Neuronal stem cell (in vitro differentiated cells): ENCODE measurements at regions not wholly inside any gene's neighbourhood (a gene's known extent, or its start where the extent isn't known, plus 50 kb on each side); places are given as distances from the start of the nearest gene placed in this dataset.

Experiments
- DNase-seq: peaks from one replicate; pipeline ENCODE4 v3.0.0-alpha.2; 2013; ENCODE audit warnings: low spot score
- H2AFZ ChIP-seq: one replicate; pipeline ENCODE4 v1.6.1; 2013; ENCODE audit warnings: mild to moderate bottlenecking, low read length, inconsistent platforms
- H2AK5ac ChIP-seq: 2 replicates; pipeline ENCODE4 v1.6.1; 2013; ENCODE audit warnings: low read depth, mild to moderate bottlenecking, inconsistent platforms, low read length, moderate library complexity, mixed read lengths
- H2BK120ac ChIP-seq: 2 replicates; pipeline ENCODE4 v1.6.1; 2013; ENCODE audit warnings: low read depth, mild to moderate bottlenecking, inconsistent platforms, low read length, moderate library complexity, mixed read lengths
- H2BK12ac ChIP-seq: one replicate; pipeline ENCODE4 v1.6.1; 2013; ENCODE audit warnings: low read length, inconsistent platforms
- H2BK15ac ChIP-seq: 2 replicates; pipeline ENCODE4 v1.6.1; 2013; ENCODE audit warnings: mild to moderate bottlenecking, low read length, inconsistent platforms, mixed read lengths
- H2BK5ac ChIP-seq: one replicate; pipeline ENCODE4 v1.6.1; 2013; ENCODE audit warnings: inconsistent platforms, mild to moderate bottlenecking, low read length, moderate library complexity
- H3K14ac ChIP-seq: one replicate; pipeline ENCODE4 v1.6.1; 2013; ENCODE audit warnings: low read length, inconsistent platforms
- H3K18ac ChIP-seq: 2 replicates; pipeline ENCODE4 v1.6.1; 2013; ENCODE audit warnings: low read length, inconsistent platforms
- H3K23ac ChIP-seq: 2 replicates; pipeline ENCODE4 v1.6.1; 2013; ENCODE audit warnings: low read depth, mild to moderate bottlenecking, mixed read lengths, low read length, inconsistent platforms; ENCODE audit not compliant: poor library complexity
- H3K27ac ChIP-seq: replicated peaks from 3 replicates; pipeline ENCODE4 v1.5.1; 2013; ENCODE audit warnings: low read length, inconsistent platforms
- H3K27me3 ChIP-seq, 3 experiments: 2 replicates each; pipeline ENCODE4 v1.6.1; 2013; ENCODE audit warnings: low read length in 3 of 3, mild to moderate bottlenecking in 2 of 3, inconsistent platforms in 1 of 3, low read depth in 1 of 3, mixed read lengths in 1 of 3, moderate library complexity in 1 of 3; ENCODE audit not compliant: control insufficient read depth in 3 of 3, insufficient read depth in 3 of 3
- H3K36me3 ChIP-seq, 2 donors: replicated peaks in 1 of 2; 2 replicates each; pipeline ENCODE4 v1.6.1; 2013; ENCODE audit warnings: low read length in 2 of 2; ENCODE audit not compliant: control insufficient read depth in 2 of 2, insufficient read depth in 2 of 2
- H3K4ac ChIP-seq: 2 replicates; pipeline ENCODE4 v1.6.1; 2013; ENCODE audit warnings: inconsistent platforms, mild to moderate bottlenecking, low read length, moderate library complexity
- H3K4me1 ChIP-seq, 2 donors: 1 replicate in 1 of 2; 2 replicates in 1 of 2; pipeline ENCODE4 v1.6.1; 2013; ENCODE audit warnings: low read length in 2 of 2, low read depth in 1 of 2; ENCODE audit not compliant: control insufficient read depth in 2 of 2, insufficient read depth in 1 of 2
- H3K4me2 ChIP-seq: one replicate; pipeline ENCODE4 v1.6.1; 2013; ENCODE audit warnings: mild to moderate bottlenecking, low read length, inconsistent platforms; ENCODE audit not compliant: insufficient read depth, poor library complexity, severe bottlenecking
- H3K4me3 ChIP-seq, 2 donors: 2 replicates each; pipeline ENCODE4 v1.5.1; 2013; ENCODE audit warnings: low read length in 2 of 2, mild to moderate bottlenecking in 2 of 2, inconsistent platforms in 1 of 2, moderate library complexity in 1 of 2
- H3K79me1 ChIP-seq: one replicate; pipeline ENCODE4 v1.6.1; 2013; ENCODE audit warnings: low read depth, mild to moderate bottlenecking, inconsistent platforms, low read length, moderate library complexity
- H3K9ac ChIP-seq: one replicate; pipeline ENCODE4 v1.6.1; 2013; ENCODE audit warnings: mild to moderate bottlenecking, low read depth, low read length, inconsistent platforms; ENCODE audit not compliant: poor library complexity
- H3K9me3 ChIP-seq, 2 donors: replicated peaks in 1 of 2; 2 replicates each; pipeline versions ENCODE3 to v1.6.1; 2013; ENCODE audit warnings: low read length in 2 of 2, mild to moderate bottlenecking in 2 of 2, inconsistent platforms in 1 of 2, low read depth in 1 of 2, mixed read lengths in 1 of 2, moderate library complexity in 1 of 2; ENCODE audit not compliant: control insufficient read depth in 2 of 2, insufficient read depth in 1 of 2
- H4K8ac ChIP-seq: one replicate; pipeline ENCODE4 v1.6.1; 2013; ENCODE audit warnings: low read depth, mild to moderate bottlenecking, inconsistent platforms, low read length, moderate library complexity
- H4K91ac ChIP-seq: one replicate; pipeline ENCODE4 v1.6.1; 2013; ENCODE audit warnings: low read length, low read depth, mild to moderate bottlenecking, inconsistent platforms; ENCODE audit not compliant: poor library complexity
- WGBS, 2 donors: extraction: QIAGEN DNeasy Blood & Tissue Kit; methylation state at CpG; one replicate each; pipeline ENCODE4 v1.1.7; 2013; ENCODE audit warnings: missing lambda C conversion rate in 2 of 2, mixed read lengths in 1 of 2; ENCODE audit not compliant: insufficient read length in 2 of 2, insufficient replicate concordance in 1 of 2; ENCODE audit errors: extremely low coverage in 2 of 2; 5-methylcytosine and 5-hydroxymethylcytosine counted together

DNA sequence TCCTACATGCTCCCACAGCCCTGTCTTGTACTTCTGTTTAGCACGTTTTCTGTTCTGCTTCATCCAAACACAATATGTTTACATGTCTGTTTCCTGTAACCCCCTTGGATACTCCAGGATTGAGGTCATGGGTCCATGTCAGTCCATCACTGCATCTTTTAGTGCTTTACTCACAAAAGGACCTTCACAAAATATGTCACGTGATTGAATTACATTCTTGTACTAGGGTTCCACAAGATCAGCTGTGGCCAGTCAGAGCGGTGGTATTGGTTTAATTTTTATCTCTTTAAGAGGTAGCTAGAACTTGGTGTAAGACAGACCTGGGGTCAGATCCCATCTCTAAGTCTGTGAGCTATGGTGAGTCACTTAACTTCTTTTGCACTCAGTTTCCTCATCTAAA, 201.2 kb upstream of the FAM78B start:
- Histone ChIP-seq H3K23ac (no peak overlapping the region), H4K8ac (no peak overlapping the region), H3K4me1 (no peaks in the 10 kb centered on the region), H2BK12ac (no peak overlapping the region), H3K18ac (no peak overlapping the region), H4K91ac (no peak overlapping the region), H3K14ac (no peak overlapping the region), H2BK5ac (no peak overlapping the region), H3K79me1 (no peaks in the 10 kb centered on the region), H2AK5ac (no peak overlapping the region), H3K9ac (no peak overlapping the region), H3K4me3 (no peak overlapping the region), H3K4ac (no peak overlapping the region), H2BK15ac (no peak overlapping the region), H3K27ac (no peak overlapping the region), H3K27me3 (no peaks in the 10 kb centered on the region), H2BK120ac (no peak overlapping the region), H3K4me2 (no peak overlapping the region), H3K9me3 (no peaks in the 10 kb centered on the region), H3K36me3 (no peaks in the 10 kb centered on the region), H2AFZ (no peak overlapping the region)
- no CpG with 5 or more reads among the region's 3 CpGs for WGBS, 2 donors
- no peak for DNase-seq

DNA sequence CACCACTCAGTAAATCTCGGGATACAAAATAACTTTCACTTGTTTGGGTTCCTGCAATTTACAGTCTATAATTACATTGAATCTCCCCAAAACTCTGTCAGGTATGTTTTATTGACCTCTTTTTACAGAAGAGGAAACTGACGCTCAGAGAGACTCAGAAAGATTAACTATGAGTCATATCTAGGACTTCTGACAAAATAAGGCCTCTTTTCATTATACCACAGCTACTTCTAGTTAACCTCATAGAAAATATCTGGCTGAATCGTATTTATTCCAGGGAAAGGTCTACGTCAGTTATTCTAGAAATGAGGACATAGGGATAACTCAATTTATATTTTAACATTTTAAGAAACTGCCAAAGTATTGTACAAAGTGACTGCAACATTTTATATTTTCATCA, 211.1 kb upstream of the FAM78B start:
- H2BK15ac ChIP-seq, result no peak overlapping the region
- H2BK5ac ChIP-seq, result no peak overlapping the region
- no peak overlapping the region for H3K18ac ChIP-seq
- no peak overlapping the region for H3K14ac ChIP-seq
- no peaks in the 10 kb centered on the region for H3K36me3 ChIP-seq
- H3K4me2 ChIP-seq, result no peak overlapping the region
- H3K27me3 ChIP-seq, result no peaks in the 10 kb centered on the region
- no peaks in the 10 kb centered on the region for H3K9me3 ChIP-seq
- no peak overlapping the region for H3K23ac ChIP-seq
- H2AK5ac ChIP-seq, result no peak overlapping the region
- no peak overlapping the region for H3K4me3 ChIP-seq
- no peak overlapping the region for H2AFZ ChIP-seq
- no peak overlapping the region for H2BK12ac ChIP-seq
- H2BK120ac ChIP-seq, result no peak overlapping the region
- WGBS, 2 donors, result no CpG with 5 or more reads among the region's 4 CpGs
- H3K4me1 ChIP-seq, result no peaks in the 10 kb centered on the region
- no peak overlapping the region for H3K27ac ChIP-seq
- H3K4ac ChIP-seq, result no peak overlapping the region
- no peak overlapping the region for H4K8ac ChIP-seq
- DNase-seq, result no peak
- no peak overlapping the region for H4K91ac ChIP-seq
- H3K9ac ChIP-seq, result no peak overlapping the region
- no peaks in the 10 kb centered on the region for H3K79me1 ChIP-seq

DNA sequence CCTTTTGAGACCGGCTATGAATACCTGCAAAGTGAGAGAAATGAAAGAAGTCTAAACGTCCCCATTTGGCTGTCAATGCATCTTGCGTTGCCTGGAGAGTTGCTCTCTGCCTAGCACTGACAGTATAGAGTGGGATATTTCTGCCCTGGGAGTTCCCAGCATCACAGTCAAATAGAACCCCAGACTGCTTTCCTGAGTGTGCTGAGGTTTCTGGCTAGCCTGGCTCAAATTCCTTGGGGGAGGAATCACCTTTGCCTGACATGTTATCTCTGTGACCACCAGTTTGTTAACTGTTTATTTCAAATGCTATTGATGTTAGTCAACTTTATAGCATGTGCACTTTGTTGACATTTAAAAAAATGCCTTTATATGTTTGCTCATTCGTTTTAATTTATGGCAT, 212.0 kb upstream of the FAM78B start:
- no peak overlapping the region for H3K4ac ChIP-seq
- no peak overlapping the region for H3K4me2 ChIP-seq
- no peak overlapping the region for H4K91ac ChIP-seq
- H2BK15ac ChIP-seq, result no peak overlapping the region
- no peak overlapping the region for H2AFZ ChIP-seq
- H2BK12ac ChIP-seq, result no peak overlapping the region
- H3K79me1 ChIP-seq, result no peaks in the 10 kb centered on the region
- H2BK5ac ChIP-seq, result no peak overlapping the region
- H3K4me3 ChIP-seq, result no peak overlapping the region
- no peak overlapping the region for H4K8ac ChIP-seq
- H2BK120ac ChIP-seq, result no peak overlapping the region
- WGBS, 2 donors, result no CpG with 5 or more reads among the region's 4 CpGs
- DNase-seq, result no peak
- H3K23ac ChIP-seq, result no peak overlapping the region
- no peaks in the 10 kb centered on the region for H3K27me3 ChIP-seq
- H3K9me3 ChIP-seq, result no peaks in the 10 kb centered on the region
- H2AK5ac ChIP-seq, result no peak overlapping the region
- H3K36me3 ChIP-seq, result no peaks in the 10 kb centered on the region
- H3K9ac ChIP-seq, result no peak overlapping the region
- H3K27ac ChIP-seq, result no peak overlapping the region
- no peaks in the 10 kb centered on the region for H3K4me1 ChIP-seq
- H3K18ac ChIP-seq, result no peak overlapping the region
- H3K14ac ChIP-seq, result no peak overlapping the region

DNA sequence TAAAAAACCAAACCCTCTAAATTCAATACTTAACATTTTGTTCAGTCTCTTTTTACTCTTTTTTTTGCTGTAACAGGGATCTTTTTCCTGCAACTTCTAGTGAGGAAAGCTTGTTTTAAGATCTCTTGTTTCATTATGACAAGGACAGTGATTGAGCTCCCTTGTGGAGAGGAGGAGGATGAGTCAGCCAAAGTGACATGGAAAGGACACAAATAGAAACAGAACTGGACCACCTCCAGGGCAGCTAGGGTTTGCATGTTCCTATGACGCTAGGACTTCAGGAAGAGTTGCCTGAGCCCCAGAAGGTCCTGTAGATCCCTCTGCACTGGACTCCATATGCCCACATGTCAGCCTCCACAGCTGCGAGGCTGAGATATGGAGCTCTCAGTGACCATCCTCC, 212.6 kb upstream of the FAM78B start:
- no peak overlapping the region for H3K4me2 ChIP-seq
- no peak overlapping the region for H2BK5ac ChIP-seq
- H3K9ac ChIP-seq, result no peak overlapping the region
- no peaks in the 10 kb centered on the region for H3K27me3 ChIP-seq
- no peaks in the 10 kb centered on the region for H3K4me1 ChIP-seq
- H2BK120ac ChIP-seq, result no peak overlapping the region
- H2BK15ac ChIP-seq, result no peak overlapping the region
- H2BK12ac ChIP-seq, result no peak overlapping the region
- H3K27ac ChIP-seq, result no peak overlapping the region
- no peak overlapping the region for H3K4me3 ChIP-seq
- H3K14ac ChIP-seq, result no peak overlapping the region
- no peak for DNase-seq
- H3K23ac ChIP-seq, result no peak overlapping the region
- H3K4ac ChIP-seq, result no peak overlapping the region
- no peaks in the 10 kb centered on the region for H3K79me1 ChIP-seq
- no peaks in the 10 kb centered on the region for H3K36me3 ChIP-seq
- H2AK5ac ChIP-seq, result no peak overlapping the region
- H4K91ac ChIP-seq, result no peak overlapping the region
- H3K9me3 ChIP-seq, result no peaks in the 10 kb centered on the region
- no peak overlapping the region for H2AFZ ChIP-seq
- WGBS, 2 donors, result no CpG with 5 or more reads among the region's 2 CpGs
- H3K18ac ChIP-seq, result no peak overlapping the region
- no peak overlapping the region for H4K8ac ChIP-seq
